ENCODE measurements at regions not wholly inside any gene's neighbourhood (a gene's known extent, or its start where the extent isn't known, plus 50 kb on each side); places are given as distances from the start of the nearest gene placed in this dataset.

DNA sequence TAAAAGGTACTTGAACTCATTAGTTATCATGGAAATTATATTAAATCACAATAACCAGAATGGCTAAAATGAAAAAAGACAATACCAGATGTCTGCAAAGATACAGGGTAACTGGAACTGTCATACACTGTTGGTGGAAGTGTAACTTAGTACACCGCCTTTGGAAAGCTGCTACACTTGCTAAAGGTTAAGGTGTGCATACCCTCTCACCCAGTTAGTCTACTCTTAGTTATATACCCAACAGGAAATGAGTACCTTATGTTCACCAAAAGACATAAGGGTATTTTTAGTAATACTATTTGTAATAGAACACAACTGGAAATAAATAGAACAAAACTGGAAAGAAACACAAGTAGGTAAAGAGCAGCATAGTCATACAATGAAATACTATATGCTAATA, 155.8 kb upstream of the THUMPD2 start:
- no peaks in the 10 kb centered on the region for H3K9me3 ChIP-seq (replicated peaks in 1 of 3)
- intact Hi-C loops (cut with DNase I), result no loop called here

DNA sequence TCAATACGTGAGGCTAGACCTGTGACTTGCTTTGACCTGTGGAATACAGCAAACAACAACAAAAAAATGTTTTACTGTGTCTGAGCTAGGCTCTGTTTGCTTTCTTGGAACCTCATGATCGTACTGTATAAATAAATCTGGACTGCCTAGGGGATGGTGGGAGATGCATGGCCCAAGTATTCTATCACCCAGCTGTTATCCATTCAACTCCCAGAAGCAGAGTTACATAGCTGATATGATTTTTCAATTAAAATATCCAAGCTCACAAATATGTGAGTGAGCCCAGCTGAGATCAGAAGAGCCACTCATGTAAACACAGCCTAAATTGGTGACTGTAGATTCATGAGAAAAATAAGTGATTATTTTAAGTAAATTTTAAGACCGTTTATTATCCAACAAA, 154.1 kb upstream of the THUMPD2 start:
- intact Hi-C loops (cut with DNase I), result no loop called here
- WGBS, 4 donors, result 60 to 76% (median 69%) methylated on average over 3 of the region's 3 CpGs
- Histone ChIP-seq H3K4me3 (no peak overlapping the region), H3K27me3 (peaks cover 3% of the 10 kb centered on the region), H3K9me3 (replicated peaks in 1 of 3) (no peaks in the 10 kb centered on the region), H3K4me1 (replicated peaks in 1 of 2) (no peaks in the 10 kb centered on the region), H3K36me3 (replicated peaks in 1 of 2) (no peaks in the 10 kb centered on the region), H3K27ac (no peak overlapping the region)
- DNase-seq, result no peak
- no peak for TF ChIP-seq POLR2A (IDR thresholded peaks at IDR 0.05)
- TF ChIP-seq, protein P1, sequence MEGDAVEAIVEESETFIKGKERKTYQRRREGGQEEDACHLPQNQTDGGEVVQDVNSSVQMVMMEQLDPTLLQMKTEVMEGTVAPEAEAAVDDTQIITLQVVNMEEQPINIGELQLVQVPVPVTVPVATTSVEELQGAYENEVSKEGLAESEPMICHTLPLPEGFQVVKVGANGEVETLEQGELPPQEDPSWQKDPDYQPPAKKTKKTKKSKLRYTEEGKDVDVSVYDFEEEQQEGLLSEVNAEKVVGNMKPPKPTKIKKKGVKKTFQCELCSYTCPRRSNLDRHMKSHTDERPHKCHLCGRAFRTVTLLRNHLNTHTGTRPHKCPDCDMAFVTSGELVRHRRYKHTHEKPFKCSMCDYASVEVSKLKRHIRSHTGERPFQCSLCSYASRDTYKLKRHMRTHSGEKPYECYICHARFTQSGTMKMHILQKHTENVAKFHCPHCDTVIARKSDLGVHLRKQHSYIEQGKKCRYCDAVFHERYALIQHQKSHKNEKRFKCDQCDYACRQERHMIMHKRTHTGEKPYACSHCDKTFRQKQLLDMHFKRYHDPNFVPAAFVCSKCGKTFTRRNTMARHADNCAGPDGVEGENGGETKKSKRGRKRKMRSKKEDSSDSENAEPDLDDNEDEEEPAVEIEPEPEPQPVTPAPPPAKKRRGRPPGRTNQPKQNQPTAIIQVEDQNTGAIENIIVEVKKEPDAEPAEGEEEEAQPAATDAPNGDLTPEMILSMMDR (IDR thresholded peaks at IDR 0.05), result no peak

More for the DNA sequence above, 155.8 kb upstream of the THUMPD2 start:
- Histone ChIP-seq H3K4me1 (replicated peaks in 1 of 2) (no peaks in the 10 kb centered on the region), H3K27me3 (no peaks in the 10 kb centered on the region), H3K27ac (no peak overlapping the region), H3K36me3 (replicated peaks in 1 of 2) (no peaks in the 10 kb centered on the region), H3K4me3 (no peak overlapping the region)
- DNase-seq, result no peak
- WGBS, 4 donors, result 86 to 95% (median 93%) methylated on average over 1 of the region's 1 CpG
- TF ChIP-seq, protein P1 (IDR thresholded peaks at IDR 0.05), result no peak
- TF ChIP-seq POLR2A (IDR thresholded peaks at IDR 0.05), result no peak

DNA sequence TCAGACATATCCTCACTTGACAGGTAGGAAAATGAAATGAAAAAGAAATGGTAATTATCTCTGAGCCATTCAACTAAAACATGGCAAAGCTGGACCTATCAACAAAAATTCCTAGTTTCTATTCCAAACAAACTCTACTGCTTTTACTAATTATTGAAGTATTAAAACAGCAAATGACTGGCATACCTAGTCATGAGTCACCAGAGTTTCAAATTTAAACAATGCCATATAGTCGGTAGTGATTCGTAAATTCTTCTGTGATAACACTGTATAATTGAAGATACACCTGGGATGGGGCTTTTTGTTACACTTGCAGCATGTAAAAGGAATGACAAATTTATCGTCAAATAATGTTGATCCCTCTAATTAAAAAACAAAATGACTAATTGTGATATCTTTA, 153.1 kb upstream of the THUMPD2 start:
- Histone ChIP-seq H3K27ac (no peak overlapping the region), H3K4me3 (no peak overlapping the region), H3K36me3 (replicated peaks in 1 of 2) (no peaks in the 10 kb centered on the region), H3K9me3 (replicated peaks in 1 of 3) (no peaks in the 10 kb centered on the region), H3K27me3 (peaks cover 3% of the 10 kb centered on the region), H3K4me1 (replicated peaks in 1 of 2) (no peaks in the 10 kb centered on the region)
- TF ChIP-seq, protein P1 (IDR thresholded peaks at IDR 0.05), result no peak
- TF ChIP-seq POLR2A (IDR thresholded peaks at IDR 0.05), result no peak
- WGBS, 4 donors, result 86 to 94% (median 89%) methylated on average over 3 of the region's 3 CpGs
- intact Hi-C loops (cut with DNase I), result no loop called here
- no peak for DNase-seq

DNA sequence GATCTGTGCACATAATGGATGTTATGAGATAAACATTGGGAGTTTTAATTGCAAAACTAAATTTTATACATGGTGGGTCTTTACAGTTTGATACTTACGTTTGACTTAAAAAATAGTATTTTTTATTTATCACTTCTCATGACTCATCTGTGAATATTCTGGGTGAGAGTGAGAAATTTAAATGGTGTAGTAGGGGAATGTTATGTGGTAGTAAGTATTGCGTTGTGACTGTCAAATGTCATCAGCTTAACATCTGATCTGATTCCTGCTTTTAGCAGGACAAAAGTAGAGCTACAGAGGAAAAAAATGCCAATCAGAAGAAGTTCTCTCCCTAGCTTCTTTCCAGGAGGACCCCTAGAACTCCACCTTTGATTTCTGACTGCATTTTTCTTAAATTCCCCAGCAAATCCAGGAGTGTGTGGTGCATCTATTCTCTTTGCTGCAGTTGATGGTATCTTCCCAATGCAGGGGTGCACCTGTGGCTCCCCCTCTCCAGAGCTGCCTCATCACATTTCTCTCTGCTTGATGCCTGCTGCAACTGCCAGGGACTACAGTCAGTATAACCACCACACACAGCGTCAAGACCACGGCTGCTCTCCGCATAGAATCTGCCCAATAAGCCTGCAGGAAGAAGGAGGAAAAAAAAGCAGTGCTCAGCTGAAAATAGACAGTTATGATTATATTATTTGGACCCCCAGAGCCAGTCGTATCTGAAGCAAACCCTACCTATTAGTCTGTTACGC, 151.3 kb upstream of the THUMPD2 start:
- no peak overlapping the region for H3K27ac ChIP-seq
- 74 to 78% (median 74%) methylated on average over 7 of the region's 7 CpGs for WGBS, 4 donors
- no peaks in the 10 kb centered on the region for H3K9me3 ChIP-seq (replicated peaks in 1 of 3)
- H3K4me3 ChIP-seq, result no peak overlapping the region
- intact Hi-C loops (cut with DNase I), result no loop called here
- H3K27me3 ChIP-seq, result peaks cover 3% of the 10 kb centered on the region
- H3K4me1 ChIP-seq (replicated peaks in 1 of 2), result no peaks in the 10 kb centered on the region
- no peaks in the 10 kb centered on the region for H3K36me3 ChIP-seq (replicated peaks in 1 of 2)
- no peak for TF ChIP-seq POLR2A (IDR thresholded peaks at IDR 0.05)
- TF ChIP-seq, protein P1 (IDR thresholded peaks at IDR 0.05), result no peak
- DNase-seq, result no peak

Data from adrenal gland (tissue), 9 donors.